ENCODE measurements at regions not wholly inside any gene's neighbourhood (a gene's known extent, or its start where the extent isn't known, plus 50 kb on each side); places are given as distances from the start of the nearest gene placed in this dataset.

DNA sequence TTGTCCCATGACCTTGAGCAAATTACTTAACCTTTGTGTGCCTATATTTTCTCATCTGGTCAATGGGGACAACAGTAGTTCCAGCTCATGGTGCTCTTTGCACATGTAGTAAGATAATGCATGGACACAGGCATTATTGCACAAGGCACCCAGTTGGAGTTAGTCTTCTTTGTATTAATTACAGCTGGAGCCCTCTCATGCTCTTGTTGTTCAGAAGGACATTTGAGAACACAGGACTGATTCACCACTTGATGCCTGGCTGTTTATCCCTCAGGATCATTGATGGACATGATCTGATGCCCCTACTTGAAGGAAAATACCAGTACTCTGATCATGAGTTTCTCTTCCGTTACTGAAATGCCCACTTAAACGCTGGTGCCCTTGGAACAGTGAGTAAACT is 1068.6 kb downstream of the NLGN4Y start:
- TF ChIP-seq, protein P1, sequence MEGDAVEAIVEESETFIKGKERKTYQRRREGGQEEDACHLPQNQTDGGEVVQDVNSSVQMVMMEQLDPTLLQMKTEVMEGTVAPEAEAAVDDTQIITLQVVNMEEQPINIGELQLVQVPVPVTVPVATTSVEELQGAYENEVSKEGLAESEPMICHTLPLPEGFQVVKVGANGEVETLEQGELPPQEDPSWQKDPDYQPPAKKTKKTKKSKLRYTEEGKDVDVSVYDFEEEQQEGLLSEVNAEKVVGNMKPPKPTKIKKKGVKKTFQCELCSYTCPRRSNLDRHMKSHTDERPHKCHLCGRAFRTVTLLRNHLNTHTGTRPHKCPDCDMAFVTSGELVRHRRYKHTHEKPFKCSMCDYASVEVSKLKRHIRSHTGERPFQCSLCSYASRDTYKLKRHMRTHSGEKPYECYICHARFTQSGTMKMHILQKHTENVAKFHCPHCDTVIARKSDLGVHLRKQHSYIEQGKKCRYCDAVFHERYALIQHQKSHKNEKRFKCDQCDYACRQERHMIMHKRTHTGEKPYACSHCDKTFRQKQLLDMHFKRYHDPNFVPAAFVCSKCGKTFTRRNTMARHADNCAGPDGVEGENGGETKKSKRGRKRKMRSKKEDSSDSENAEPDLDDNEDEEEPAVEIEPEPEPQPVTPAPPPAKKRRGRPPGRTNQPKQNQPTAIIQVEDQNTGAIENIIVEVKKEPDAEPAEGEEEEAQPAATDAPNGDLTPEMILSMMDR (IDR thresholded peaks at IDR 0.05): no peak
- no peak for TF ChIP-seq POLR2A (IDR thresholded peaks at IDR 0.05)

All from gastroesophageal sphincter (tissue), 3 donors.